ENCODE measurements at regions not wholly inside any gene's neighbourhood (a gene's known extent, or its start where the extent isn't known, plus 50 kb on each side); places are given as distances from the start of the nearest gene placed in this dataset.

DNA sequence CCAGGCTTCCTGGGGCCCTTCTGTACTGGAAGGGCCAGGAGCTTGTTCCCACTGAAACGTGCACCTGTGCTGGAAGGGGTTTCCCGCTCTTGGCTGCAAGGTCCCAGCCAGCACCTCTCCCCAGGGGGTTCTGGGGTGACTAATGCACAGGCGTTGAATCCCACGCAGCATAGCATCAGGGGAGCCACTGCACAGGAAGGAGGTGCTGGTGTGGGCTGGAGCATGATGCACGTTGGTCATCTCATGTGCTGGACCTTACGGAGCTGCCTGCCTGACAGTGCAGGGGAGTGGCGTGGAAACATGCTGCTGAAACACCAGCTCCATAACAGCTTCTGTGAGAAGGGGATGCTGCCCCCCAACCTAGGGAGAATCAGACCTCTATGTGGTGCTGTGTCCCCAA lies 623.0 kb downstream of the AACS start:
- no peak for DNase-seq

DNA sequence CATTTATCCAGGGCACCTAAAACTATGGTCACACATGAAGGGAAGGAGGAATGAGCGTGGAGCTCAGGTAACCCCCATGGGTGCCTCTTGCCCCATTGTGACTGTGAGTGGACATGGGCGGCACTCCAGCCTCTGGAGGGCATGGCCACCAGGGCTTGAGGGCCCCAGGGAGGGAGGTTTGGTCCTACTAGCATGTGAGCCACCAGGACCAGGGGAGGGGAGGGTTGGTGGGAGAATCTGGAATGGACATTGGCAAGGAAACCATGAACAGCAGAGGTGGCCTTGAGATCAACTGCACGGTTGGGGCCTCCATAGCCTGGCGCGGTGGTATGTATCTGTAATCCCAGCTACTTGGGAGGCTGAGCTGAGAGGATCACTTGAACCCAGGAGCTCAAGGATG lies 623.6 kb downstream of the AACS start:
- DNase-seq: no peak

DNA sequence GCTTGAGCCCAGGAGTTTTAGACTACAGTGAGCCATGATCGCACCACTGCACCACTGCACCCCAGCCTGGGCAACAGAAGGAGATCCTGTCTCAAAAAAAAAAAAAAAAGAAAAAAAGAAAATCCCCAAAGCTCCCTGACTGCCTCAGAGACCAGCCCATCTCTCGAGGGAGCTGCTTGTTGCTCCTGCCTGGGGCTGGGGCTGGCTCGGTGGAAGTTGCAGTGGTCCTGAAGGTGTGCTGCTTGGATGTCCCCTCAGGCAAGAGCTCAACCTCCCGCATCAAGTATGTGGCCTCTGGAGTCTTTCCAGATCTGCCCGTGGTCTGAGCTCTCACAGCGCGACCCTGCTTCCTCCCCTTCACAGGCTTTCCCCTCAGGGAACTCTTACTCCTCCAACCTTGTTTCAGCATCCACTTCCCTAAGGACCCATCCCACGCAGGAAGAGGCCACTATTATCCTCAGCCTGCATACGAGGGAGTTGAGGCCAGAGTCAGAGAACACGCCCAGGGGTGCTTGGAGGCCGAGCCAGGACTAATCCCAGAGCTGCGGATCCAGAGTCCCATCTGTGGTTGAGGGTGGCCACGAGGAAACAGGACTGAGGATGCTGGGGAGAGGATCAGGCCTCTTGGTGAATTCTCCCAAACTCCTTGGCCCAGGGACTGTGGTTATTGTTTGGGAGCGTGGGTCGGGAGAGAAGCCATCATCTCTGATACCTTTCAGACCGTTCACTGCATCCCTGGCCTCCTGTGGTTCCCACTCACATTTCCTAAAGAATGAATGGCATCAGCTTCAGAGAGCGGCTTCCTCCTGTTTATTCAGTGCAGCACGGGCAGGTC lies 624.6 kb downstream of the AACS start:
- no peak for DNase-seq

DNA sequence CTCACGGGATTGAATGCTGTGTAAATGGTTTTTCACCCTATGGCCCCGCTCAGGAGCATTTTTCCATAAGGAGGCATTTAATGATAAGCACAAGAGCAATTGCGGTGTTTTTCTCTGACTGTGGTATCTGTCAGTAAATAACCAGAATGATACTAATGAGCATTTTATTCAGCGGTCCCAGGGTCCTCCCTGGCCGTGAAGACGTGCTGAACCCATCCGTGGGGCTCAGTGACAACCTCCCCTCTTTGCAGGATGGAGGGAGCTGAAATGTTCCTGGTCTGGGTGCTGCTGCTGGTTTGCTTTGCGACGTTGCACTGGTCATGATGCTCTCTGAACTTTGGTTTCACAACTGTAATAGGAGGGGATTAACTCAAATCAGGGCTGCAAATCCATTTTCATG lies 625.6 kb downstream of the AACS start:
- DNase-seq: no peak

DNA sequence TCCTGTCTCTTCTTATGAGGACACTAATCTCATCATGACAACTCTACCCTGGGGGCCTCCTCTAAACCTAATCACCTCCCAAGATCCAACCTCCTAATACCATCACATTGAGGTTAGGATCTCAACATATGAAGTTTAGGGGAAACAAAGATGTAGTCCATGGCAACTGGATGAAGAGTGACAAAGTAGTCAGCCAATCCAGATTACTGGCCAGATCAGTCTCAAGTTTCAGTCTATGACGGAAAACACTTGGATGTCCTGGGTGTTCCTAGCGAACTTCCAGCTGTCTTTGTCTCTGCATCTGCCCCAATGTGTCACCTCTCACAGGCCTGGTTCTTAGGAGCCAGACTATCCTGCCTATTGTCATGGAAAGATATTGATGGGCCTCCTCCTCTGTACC lies 630.8 kb downstream of the AACS start:
- no peak for DNase-seq

DNA sequence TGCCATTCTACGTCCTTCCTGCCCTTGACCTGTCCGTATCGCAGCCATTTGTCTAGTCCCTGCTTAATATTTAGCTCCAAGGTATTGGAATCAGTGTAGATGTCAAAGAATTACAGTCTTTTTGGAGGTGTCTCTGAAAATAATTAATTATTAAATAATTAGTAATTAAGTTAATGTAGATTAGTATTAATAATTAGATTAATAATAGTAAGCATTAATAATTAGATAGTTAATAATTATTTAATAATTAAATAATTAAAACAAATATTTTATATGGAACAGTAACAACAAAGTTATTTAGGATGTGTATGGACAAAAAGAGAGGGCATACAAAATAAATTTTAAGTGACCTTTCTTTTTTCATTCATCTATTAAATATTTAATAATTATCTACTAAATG lies 639.6 kb downstream of the AACS start:
- no peak for DNase-seq

DNA sequence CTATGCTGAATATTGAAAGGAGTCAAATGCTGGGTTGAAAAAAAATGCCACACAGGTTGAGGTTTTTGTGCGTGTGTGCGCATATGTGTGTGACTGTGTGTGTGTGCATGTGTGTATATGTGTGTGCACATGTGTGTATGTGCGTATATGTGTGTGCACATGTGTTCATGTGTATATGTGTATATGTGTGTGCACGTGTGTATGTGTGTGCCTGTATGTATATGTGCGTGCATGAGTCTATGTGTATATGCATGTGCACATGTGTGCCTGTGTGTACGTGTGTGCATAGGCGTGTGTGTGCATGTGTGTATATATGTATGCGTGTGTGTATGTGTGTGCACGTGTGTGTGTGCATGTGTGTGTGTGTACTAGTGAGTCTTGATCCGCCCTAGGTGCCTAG lies 655.7 kb downstream of the AACS start:
- no peak for DNase-seq

DNA sequence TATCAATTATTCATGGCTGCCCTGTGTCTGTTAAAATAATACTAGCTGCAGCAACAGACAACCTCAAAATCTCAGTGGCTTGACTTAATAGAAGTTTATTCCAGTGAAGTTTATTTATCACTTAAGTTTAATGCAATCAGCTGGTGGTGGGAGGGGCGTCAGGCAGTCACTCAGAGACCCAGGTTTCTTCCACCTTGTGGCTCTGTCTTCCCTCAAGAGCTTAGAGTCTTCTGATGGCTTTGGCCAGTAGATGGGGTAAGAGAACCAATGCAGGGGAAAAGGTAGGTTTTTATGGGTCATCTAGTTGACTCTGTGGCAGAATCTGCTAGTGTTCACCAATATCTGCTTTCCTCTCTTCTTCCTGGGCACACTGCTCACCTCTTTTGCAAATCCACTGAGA lies 668.9 kb downstream of the AACS start:
- no peak for DNase-seq

DNA sequence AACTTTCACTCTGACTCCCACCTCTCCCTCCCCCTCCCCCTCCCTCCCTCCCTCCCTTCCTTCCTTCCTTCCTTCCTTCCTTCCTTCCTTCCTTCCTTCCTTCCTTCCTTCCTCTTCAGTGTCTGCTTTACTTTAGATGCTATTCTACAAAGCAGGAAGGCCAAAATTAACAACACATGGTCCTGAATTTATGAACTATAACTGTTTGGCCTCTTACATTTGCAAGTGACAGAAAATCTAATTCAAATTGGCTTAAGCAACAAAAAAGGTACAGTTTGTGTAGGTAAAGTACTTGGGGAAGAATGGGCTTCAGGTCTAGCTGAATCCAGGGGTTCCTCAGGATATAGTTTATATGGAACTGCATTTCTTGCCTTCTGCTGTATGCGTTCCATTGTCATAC lies 673.0 kb downstream of the AACS start:
- DNase-seq: no peak

DNA sequence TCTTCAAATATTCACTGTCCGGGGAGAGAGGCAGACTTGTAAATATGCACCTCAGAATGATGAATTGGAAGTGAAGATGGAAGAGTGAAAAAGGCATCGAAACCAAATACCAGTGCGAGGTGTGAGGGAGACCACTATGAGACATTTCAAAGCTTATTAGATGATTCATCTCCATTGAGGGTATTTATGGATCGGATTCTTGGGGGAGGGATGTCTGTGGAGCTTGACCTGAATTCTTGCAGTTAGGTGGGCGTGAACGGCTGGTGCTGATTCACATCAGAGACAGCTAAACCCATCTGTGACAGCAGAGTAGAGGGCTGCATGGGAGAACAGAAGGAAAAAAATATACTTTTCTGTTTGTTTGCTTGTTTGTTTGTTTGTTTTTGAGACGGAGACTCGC lies 677.2 kb downstream of the AACS start:
- DNase-seq: no peak

DNA sequence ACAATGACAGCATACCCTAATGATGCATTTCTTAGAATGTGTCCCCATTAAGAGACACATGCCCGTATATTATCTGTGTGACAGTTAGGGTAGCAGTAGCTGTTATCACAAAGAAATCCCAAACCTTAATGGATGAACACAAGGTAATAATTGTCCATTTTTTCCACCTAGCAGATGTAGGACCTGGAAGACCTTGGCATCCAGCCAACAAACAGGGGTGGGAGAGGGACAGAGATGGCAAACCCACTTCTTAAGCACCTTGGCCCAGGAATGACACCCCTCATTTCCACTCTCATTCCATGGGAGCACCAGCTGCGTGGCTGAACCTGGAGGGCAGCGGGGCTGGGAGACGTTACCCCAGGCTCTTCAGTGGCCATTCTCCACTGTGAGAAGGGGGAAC lies 679.0 kb downstream of the AACS start:
- no peak for DNase-seq

DNA sequence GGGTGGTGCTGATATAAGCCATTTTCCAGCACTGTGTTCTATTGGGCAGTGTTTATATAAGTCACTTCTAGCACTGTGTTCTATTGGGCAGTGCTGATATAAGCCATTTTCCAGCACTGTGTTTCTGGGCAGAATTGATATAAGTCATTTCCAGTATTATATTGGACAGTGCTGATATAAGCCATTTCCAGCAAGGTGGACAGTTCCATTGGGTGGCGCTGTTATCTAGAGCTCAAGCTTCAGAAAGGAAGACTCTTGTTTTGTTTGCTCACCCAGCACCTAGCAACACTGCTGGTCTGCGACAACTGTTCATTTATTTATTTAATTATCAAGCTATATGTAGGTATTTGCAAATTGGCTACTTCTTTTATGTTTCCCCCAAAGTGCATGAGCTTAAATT lies 690.3 kb downstream of the AACS start:
- DNase-seq: no peak

DNA sequence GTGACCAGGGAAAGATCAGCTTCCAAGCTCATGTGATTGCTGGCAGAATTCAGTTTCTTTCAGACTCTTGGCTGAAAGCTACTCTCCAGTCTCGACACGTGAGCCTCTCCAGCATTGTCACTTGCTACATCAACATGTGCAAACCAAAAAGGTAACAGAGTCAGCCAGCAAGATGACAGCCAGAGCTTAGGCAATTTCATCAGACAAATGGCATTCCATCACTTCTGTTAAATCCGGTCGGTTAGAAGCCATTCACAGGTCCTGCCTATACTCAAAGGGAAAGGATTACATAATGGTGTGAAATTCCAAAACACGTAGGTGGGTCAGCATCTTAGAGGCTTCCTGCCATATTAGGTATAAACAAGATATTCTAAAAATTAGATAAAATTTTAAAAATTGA lies 700.9 kb downstream of the AACS start:
- no peak for DNase-seq

DNA sequence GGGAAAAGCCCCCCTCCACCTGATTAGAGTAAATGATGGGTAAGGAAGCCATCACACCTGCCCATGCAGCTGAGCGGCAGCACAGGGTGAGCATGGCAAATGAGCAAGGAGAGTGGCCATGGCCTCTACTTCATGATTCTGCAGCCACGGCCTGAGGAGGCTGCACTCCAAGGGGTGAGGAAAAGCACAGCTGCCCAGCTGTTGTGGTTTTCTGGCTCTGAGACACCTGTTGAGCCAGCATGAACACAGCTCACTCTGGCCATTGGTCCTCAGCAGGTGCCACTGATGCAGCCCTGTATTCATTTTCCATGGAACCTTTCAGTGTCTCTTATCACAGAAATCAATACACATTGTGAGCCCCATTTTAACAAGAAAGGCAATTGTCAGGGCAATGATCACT lies 707.2 kb downstream of the AACS start:
- DNase-seq: no peak

DNA sequence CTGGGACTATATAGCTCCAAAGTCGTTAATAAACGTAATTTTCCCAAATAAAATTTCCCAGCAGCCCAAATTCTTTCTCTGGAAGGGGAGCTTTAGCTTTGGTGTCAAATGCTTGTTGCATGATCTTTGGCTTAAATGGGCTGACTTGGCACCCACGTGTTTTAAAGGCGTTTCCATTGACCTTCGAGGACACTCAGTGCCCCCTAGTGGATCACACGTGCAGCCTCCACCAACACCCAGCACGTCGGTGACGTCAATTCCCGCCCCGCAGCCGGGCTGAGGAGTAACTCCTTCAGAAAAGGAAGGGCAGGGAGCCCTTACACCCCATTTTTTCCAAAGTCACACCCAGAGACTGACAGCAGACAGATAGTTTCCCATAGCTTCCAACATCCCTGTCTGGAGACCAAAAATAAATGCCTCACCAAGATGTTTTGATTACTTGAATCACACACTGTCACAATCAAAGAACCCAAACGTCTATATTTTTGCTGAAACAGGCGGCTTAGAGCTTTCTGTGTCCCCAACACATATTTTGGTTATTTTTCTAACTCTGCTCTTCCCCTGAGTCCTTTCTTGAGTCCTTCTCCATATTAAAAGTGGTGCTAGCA lies 707.9 kb downstream of the AACS start:
- DNase-seq: no peak

DNA sequence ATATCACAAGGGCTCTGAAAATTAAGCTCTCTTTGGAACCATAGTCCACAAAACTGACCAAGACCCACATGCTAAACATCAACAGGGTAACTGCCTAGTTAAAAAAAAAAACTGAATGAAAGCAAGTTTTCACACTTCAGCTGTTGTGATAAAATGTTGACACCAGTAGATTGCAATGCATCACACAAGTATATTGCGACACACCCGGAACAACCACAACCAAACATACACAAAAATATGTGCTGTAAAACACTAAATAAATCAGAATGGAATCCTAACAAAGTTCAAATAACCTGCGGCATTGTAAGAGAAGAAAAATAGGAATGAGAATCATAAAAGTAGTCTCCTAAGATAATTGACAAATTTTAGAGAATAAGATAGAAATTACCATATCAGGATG lies 710.3 kb downstream of the AACS start:
- no peak for DNase-seq

DNA sequence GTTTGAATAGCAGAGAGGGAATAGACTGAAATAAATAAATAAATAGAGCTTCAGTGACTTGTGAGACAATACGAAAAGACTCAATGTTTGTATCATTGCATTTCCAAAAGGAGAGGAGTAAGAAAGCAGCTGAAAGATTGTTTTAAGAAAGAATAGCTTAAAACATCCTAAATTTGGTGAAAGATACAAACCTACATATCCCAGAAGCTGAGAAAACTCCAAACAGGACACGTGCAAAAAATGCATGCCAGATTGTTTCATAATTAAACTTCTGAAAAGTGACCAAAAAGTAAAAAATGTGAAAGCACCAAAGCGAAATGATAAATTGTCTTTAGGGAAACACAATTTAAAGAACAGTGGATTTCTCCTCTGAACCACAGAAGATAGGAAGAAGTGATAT lies 711.0 kb downstream of the AACS start:
- DNase-seq: no peak

DNA sequence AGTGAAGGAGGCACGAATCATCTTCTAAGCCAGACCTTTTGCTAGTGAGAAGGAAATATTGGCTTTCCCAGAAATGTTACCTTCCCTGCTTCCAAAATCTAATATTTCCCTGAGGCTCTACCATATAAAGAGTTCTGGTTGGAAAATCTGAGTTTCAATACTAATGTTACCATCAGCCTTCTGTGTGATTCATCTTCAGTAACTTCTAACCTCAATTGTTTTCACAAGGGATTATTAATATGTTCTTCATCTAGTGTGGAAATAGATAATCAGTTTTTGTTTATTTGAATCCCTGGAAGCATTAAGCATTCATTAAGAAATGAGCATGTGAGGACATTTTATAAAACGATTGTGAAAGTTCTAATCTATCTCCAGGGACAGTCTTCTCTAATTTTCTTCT lies 720.9 kb downstream of the AACS start:
- no peak for DNase-seq

DNA sequence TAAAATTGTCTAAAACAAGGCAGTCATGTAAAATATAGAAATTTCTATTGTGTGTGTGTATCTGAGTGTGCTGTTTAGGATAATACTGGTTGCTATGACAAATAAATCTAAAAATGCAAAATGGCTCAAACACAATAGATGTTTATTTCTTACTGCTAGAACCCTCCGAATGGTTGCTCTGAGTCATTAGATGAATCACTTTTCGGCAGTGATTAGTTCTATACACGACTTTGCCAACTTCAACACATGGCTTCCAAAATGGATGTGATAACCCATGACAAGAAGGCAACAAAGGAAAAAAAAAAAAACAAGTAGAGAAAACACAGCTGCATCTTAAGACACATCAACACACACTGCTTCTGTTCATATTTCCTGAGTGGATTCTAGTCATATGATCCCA lies 729.2 kb downstream of the AACS start:
- DNase-seq: no peak

DNA sequence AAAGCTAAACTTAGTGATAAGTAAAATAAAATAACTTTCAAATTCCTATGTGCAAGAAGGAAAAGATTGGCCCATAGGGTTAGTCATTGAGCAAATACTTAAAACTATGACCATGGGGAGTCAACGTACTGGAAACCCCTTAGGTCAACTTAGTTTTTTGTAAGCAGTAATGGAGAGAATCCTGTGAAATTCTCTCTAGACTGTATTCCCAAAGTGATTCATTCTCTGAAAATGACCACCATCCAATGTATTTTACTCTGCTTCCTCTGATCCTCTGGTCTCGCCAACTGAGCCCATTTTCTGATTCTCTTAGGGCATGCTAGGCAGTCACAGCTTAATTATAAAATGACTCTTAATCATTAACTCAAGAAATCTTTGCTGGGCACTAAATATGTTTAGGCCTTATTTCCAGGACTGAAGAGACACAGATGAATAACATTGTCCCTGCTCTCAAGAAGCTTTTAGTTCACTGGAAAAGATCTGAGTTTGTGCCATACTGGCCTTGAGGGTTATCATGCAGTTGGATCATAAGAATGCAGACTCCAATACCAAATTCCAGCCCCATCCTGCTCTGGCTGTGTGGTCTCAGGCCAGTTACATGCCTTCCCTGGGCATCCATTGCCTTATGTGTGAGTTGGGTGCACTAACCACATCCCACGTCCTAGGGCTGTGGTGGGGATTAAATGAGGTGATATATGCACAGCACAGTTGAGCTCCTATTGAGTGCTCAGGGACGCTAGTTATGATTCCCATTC lies 732.4 kb downstream of the AACS start:
- DNase-seq: no peak

DNA sequence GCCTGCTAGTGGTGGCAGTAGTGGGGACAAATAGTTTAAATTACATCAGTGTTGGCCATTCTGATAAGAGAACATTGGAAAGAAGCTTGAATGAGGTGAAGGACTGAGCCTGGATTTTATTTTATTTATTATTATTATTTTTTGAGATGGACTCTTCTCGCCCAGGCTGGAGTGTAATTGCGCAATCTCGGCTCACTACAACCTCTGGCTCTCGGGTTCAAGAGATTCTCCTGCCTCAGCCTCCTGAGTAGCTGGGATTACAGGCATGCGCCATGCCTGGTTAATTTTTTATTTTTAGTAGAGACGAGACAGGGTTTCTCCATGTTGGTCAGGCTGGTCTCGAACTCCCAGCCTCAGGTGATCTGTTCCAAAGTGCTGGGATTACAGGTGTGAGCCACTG lies 739.4 kb downstream of the AACS start:
- DNase-seq: no peak

DNA sequence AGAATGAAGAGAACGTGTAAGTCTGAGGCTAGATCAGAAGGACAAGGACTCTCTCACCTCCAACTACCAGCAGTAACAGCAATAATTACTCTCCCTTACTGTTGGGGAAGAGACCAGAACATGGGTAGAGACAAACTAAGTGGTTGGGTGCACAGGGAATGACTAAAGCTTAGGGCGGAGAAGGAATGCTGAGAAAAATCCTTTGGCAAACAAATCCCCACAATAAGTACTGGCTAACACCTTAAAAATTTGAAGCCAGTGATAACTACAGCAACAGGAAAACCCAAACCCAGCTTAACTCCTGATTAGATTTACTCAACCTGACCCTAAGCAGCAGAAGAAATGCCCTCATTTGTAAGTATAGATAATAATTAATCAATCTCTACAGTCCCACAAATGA lies 759.0 kb downstream of the AACS start:
- DNase-seq: no peak

DNA sequence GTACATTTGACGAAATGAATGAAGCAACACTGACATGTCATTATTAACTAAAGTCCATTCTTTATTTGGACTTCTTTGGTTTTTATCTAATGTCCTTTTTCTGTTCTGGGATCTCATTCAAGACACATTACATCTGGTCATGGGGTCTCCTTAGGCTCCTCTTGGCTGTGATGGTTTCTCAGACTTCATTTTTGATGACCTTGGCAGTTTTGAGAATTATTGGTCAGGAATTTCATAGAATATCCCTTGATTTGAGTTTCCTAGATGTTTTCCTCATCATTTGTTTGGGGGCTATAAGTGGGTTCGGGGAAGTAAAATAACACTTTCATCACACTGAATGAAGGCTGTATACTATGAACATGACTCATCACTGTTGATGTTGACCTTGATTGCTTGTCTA lies 770.6 kb downstream of the AACS start:
- DNase-seq: no peak

DNA sequence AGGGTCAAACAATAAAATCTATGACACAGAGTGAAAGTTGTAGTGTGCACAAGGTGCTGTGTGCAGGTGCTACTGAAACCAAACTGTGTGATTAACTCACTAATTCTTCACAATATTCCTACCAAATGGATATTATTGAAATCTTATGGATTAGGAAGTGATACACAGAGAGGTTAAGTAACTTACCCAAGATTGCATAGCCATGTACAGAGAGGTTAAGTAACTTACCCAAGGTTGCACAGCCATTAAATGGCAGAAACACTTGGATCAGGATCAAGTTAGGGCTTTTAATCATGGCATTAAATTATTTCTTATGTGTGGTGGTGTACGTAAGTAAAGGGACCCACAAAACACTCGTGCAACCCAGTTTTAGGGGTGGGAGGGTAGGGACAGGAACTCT lies 771.4 kb downstream of the AACS start:
- no peak for DNase-seq

All from CD4-positive, alpha-beta T cell treated with Interleukin-4 for 1 hour (primary cell).